T-helper 1 cell treated with Interleukin-12 subunit alpha and Interleukin-12 subunit beta and Interleukin-4 antibody, amounts not matched to agents 30 ng/mL and 1 ng/mL, for 36 hours (primary cell): ENCODE measurements at regions not wholly inside any gene's neighbourhood (a gene's known extent, or its start where the extent isn't known, plus 50 kb on each side); places are given as distances from the start of the nearest gene placed in this dataset.

ENCODE experiments used
- intact Hi-C: fragments of 100-400 bp; cut with micrococcal nuclease; formaldehyde crosslinking; loops from one replicate; pipeline ENCODE4 v1.15.1; 2024

GRCh38 chr2:176595986-176596385, 326.7 kb downstream of the MTX2 start:
- intact Hi-C loops: no loop called here

- intact Hi-C loops: no loop called here
These were observed 328.7 kb downstream of the MTX2 start for GRCh38 chr2:176597916-176598315.

GRCh38 chr2:176598351-176598750, 329.1 kb downstream of the MTX2 start:
- intact Hi-C loops: no loop called here

- intact Hi-C loops: no loop called here
These were observed 330.7 kb downstream of the MTX2 start for GRCh38 chr2:176599796-176600485.

GRCh38 chr2:176601066-176601465, 331.8 kb downstream of the MTX2 start:
- intact Hi-C loops: no loop called here

- intact Hi-C loops: no loop called here
These were observed 342.8 kb downstream of the MTX2 start for GRCh38 chr2:176612036-176612435.

GRCh38 chr2:176612736-176613135, 343.5 kb downstream of the MTX2 start:
- intact Hi-C loops: no loop called here

- intact Hi-C loops: no loop called here
These were observed 344.2 kb downstream of the MTX2 start for GRCh38 chr2:176613323-176613987.

- intact Hi-C loops: no loop called here
These were observed 344.8 kb downstream of the MTX2 start for GRCh38 chr2:176614049-176614448.

- intact Hi-C loops: no loop called here
These were observed 345.7 kb downstream of the MTX2 start for GRCh38 chr2:176614930-176615329.

- intact Hi-C loops: no loop called here
These were observed 350.3 kb downstream of the MTX2 start for GRCh38 chr2:176619504-176619903.

- intact Hi-C loops: no loop called here
These were observed 352.1 kb downstream of the MTX2 start for GRCh38 chr2:176621350-176621749.

- intact Hi-C loops: no loop called here
These were observed 353.6 kb downstream of the MTX2 start for GRCh38 chr2:176622792-176623191.

GRCh38 chr2:176626796-176627195, 357.6 kb downstream of the MTX2 start:
- intact Hi-C loops: no loop called here

GRCh38 chr2:176628438-176628837, 359.2 kb downstream of the MTX2 start:
- intact Hi-C loops: no loop called here

- intact Hi-C loops: loop anchor here (10.0 kb wide), 1 partner anchor 939 kb away; no protein-coding TSS in a partner anchor
These were observed 364.5 kb downstream of the MTX2 start for GRCh38 chr2:176633754-176634153.

GRCh38 chr2:176636401-176636800, 367.2 kb downstream of the MTX2 start:
- intact Hi-C loops: loop anchor here (5.0 to 10.0 kb wide), 4 partner anchors 84 to 942 kb away; no protein-coding TSS in a partner anchor

GRCh38 chr2:176637142-176637485, 367.9 kb downstream of the MTX2 start:
- intact Hi-C loops: loop anchor here (5.0 to 10.0 kb wide), 4 partner anchors 85 to 942 kb away; no protein-coding TSS in a partner anchor

- intact Hi-C loops: loop anchor here (1.0 to 10.0 kb wide), 9 partner anchors 15 to 943 kb away; no protein-coding TSS in a partner anchor
These were observed 368.4 kb downstream of the MTX2 start for GRCh38 chr2:176637486-176638166.

- intact Hi-C loops: loop anchor here (1.0 to 10.0 kb wide), 9 partner anchors 14 to 944 kb away; no protein-coding TSS in a partner anchor
These were observed 369.1 kb downstream of the MTX2 start for GRCh38 chr2:176638167-176639015.

- intact Hi-C loops: loop anchor here (5.0 to 10.0 kb wide), 4 partner anchors 87 to 944 kb away; no protein-coding TSS in a partner anchor
These were observed 369.7 kb downstream of the MTX2 start for GRCh38 chr2:176639016-176639343.
